Liver (tissue), 8 donors: ENCODE measurements at regions not wholly inside any gene's neighbourhood (a gene's known extent, or its start where the extent isn't known, plus 50 kb on each side); places are given as distances from the start of the nearest gene placed in this dataset.
A peak's percentile ranks its signal among the peaks of the same experiment; 100 is the strongest.

Experiments used
- DNase-seq: peaks from one replicate; pipeline ENCODE4 v3.0.0-alpha.2; 2017; ENCODE audit warnings: low spot score
- H3K27ac ChIP-seq, 2 donors: one replicate each; pipeline ENCODE4 v1.7.0; 2013; ENCODE audit warnings: inconsistent platforms in 2 of 2, low read length in 2 of 2, control low read depth in 1 of 2, low read depth in 1 of 2, mild to moderate bottlenecking in 1 of 2
- H3K27me3 ChIP-seq, 4 donors: one replicate each; pipeline versions ENCODE4 v1.6.1 to v1.7.0; 2013; ENCODE audit warnings: low read length in 3 of 4, inconsistent platforms in 1 of 4, mild to moderate bottlenecking in 1 of 4, moderate library complexity in 1 of 4; ENCODE audit not compliant: control insufficient read depth in 4 of 4, insufficient read depth in 4 of 4
- H3K36me3 ChIP-seq, 4 donors: one replicate each; pipeline versions ENCODE4 v1.6.1 to v1.7.0; 2013; ENCODE audit warnings: low read length in 3 of 4, mild to moderate bottlenecking in 3 of 4, low read depth in 1 of 4, moderate library complexity in 1 of 4; ENCODE audit not compliant: control insufficient read depth in 4 of 4, insufficient read depth in 3 of 4
- H3K4me1 ChIP-seq, 4 donors: one replicate each; pipeline versions ENCODE4 v1.6.1 to v1.7.0; 2013; ENCODE audit warnings: low read length in 3 of 4, mild to moderate bottlenecking in 3 of 4, moderate library complexity in 1 of 4; ENCODE audit not compliant: control insufficient read depth in 4 of 4, insufficient read depth in 4 of 4
- H3K4me3 ChIP-seq, 3 donors: one replicate each; pipeline versions ENCODE4 v1.6.1 to v1.7.0; 2013; ENCODE audit warnings: low read length in 3 of 3, control low read depth in 1 of 3, low read depth in 1 of 3, mild to moderate bottlenecking in 1 of 3
- H3K9ac ChIP-seq, 2 donors: one replicate each; pipeline ENCODE4 v1.7.0; 2013; ENCODE audit warnings: low read length in 2 of 2, mild to moderate bottlenecking in 2 of 2, moderate library complexity in 2 of 2, control low read depth in 1 of 2, low read depth in 1 of 2
- H3K9me3 ChIP-seq, 4 donors: one replicate each; pipeline versions ENCODE4 v1.6.1 to v1.7.0; 2013; ENCODE audit warnings: low read length in 3 of 4; ENCODE audit not compliant: control insufficient read depth in 4 of 4
- FOXA1 ChIP-seq: IDR thresholded peaks from 2 replicates; pipeline ENCODE4 v1.6.1; 2016; ENCODE audit warnings: antibody characterized with exemption
- FOXA2 ChIP-seq: IDR thresholded peaks from 2 replicates; pipeline ENCODE4 v1.6.1; 2016; ENCODE audit warnings: antibody characterized with exemption
- GABPA ChIP-seq, 2 donors: IDR thresholded peaks in 1 of 2; conservative IDR thresholded peaks in 1 of 2; 2 replicates each; pipeline ENCODE4 v1.6.1; 2016; ENCODE audit warnings: antibody characterized with exemption in 2 of 2, mild to moderate bottlenecking in 1 of 2, moderate library complexity in 1 of 2
- HNF4A ChIP-seq, 2 donors: conservative IDR thresholded peaks; 2 replicates each; pipeline ENCODE4 v1.6.1; 2016; ENCODE audit warnings: antibody characterized with exemption in 2 of 2, mild to moderate bottlenecking in 2 of 2
- HNF4G ChIP-seq: IDR thresholded peaks from 2 replicates; pipeline ENCODE4 v1.6.1; 2016; ENCODE audit warnings: antibody characterized with exemption
- JUND ChIP-seq, 2 donors: IDR thresholded peaks; 2 replicates each; pipeline ENCODE4 v1.6.1; 2016; ENCODE audit warnings: antibody characterized with exemption in 2 of 2
- NR2F2 ChIP-seq: IDR thresholded peaks from 2 replicates; pipeline ENCODE4 v1.6.1; 2016; ENCODE audit warnings: antibody characterized with exemption
- RAD21 ChIP-seq, 2 donors: IDR thresholded peaks; 2 replicates each; pipeline ENCODE4 v1.6.1; 2016; ENCODE audit warnings: antibody characterized with exemption in 2 of 2, mild to moderate bottlenecking in 2 of 2
- RXRA ChIP-seq, 2 donors: IDR thresholded peaks; 2 replicates each; pipeline ENCODE4 v1.6.1; 2017 to 2018; ENCODE audit warnings: antibody characterized with exemption in 2 of 2, mild to moderate bottlenecking in 1 of 2
- SP1 ChIP-seq: IDR thresholded peaks from 2 replicates; pipeline ENCODE4 v1.6.1; 2018; ENCODE audit warnings: antibody characterized with exemption, mild to moderate bottlenecking
- TAF1 ChIP-seq: conservative IDR thresholded peaks from 2 replicates; pipeline ENCODE4 v1.6.1; 2016; ENCODE audit warnings: antibody characterized with exemption, mild to moderate bottlenecking
- YY1 ChIP-seq: IDR thresholded peaks from 2 replicates; pipeline ENCODE4 v1.6.1; 2016; ENCODE audit warnings: antibody characterized with exemption, mild to moderate bottlenecking
- WGBS: extraction: QIAGEN DNeasy Blood & Tissue Kit; methylation state at CpG from one replicate; pipeline ENCODE4 v1.1.7; 2013; 5-methylcytosine and 5-hydroxymethylcytosine counted together
- TF ChIP-seq, protein P1 (sequence below): fragments of 150-350 bp; IDR thresholded peaks from 2 replicates; pipeline ENCODE4 v1.5.1; 2017; ENCODE audit warnings: improper control_type of control experiment, low read depth, low read length; ENCODE audit not compliant: missing input control
- TF ChIP-seq, protein P2 (sequence below): IDR thresholded peaks from 2 replicates; pipeline ENCODE4 v1.6.1; 2016; ENCODE audit warnings: antibody characterized with exemption
- TF ChIP-seq, protein P3 (sequence below): IDR thresholded peaks from 2 replicates; pipeline ENCODE4 v1.6.1; 2016; ENCODE audit warnings: antibody characterized with exemption
- TF ChIP-seq, protein P4 (sequence below): IDR thresholded peaks from 2 replicates; pipeline ENCODE4 v1.6.1; 2016; ENCODE audit warnings: antibody characterized with exemption, mild to moderate bottlenecking
- donor health status: healthy.
- donor health status: healthy.
- donor health status: healthy.
- donor health status: healthy.
- donor health status: healthy.

DNA sequence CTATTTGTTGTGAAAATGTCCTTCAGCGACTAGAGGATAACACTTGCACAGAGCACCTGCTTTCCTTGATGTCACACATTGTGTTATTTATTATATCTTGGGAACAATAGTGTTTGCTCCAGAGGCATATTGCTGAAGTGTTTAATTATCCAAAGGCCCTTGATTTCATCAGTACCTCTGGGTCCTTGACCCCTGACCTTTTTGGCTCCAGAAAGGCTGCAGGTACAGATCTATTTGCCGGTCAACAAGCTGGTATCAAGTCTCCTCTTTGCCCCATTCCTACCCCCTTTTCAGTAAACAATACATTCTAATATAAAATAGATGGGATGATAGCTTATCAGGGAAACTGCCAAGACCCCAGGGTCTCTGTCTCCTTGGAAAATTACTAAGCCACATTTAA is 206.8 kb downstream of the DACT1 start:
- TF ChIP-seq NR2F2: peak; percentile 37
- peak in 1 of 2 donors; percentile 21 for TF ChIP-seq HNF4A (conservative IDR thresholded peaks at IDR 0.05)
- peak in 1 of 2 donors; percentile 19 for TF ChIP-seq RXRA (IDR thresholded peaks at IDR 0.05)
- TF ChIP-seq SP1: no peak
- WGBS: 60% methylated on average over 2 of the region's 2 CpGs

DNA sequence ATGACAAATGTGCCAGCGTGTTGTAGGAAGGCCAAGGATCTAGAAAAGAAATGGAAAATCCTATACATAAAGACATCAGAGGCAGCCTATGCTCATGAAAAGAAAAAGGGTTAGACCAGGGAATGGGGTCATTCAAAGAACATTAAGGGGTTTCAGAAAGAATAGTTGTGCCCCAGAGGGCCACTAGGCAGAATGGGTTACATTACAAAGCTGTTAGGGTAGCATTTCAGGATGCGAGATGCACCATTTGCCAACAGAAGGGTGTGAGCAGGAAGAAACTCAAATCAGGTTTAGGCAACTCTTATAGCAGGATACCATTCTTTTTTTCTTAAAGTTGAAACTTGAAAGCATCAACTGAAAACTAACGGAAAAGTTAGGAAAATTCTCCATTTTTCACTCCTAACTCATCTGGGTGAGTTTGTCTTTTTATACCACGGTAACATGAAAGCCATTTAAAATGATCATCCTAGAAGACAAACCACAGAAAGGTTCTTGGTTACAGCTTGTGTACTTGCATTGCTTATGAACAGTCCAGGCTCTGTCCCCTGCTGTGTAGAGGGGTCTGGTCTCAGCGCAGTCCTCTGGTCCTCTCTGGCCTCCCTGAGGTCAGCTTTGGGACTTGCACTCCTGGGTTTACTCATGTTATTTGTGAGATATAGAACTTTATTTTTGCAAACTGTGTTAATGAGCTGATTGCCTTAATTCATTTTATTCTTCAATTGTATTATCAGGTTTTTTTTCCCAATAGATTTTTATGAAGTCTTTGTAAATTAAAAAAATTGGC is 209.1 kb downstream of the DACT1 start:
- 91% methylated on average over 5 of the region's 5 CpGs for WGBS
- Histone ChIP-seq H3K36me3 (no peaks in the 10 kb centered on the region), H3K9ac (no peak overlapping the region), H3K4me3 (no peak overlapping the region), H3K27me3 (no peaks in the 10 kb centered on the region), H3K4me1 (no peaks in the 10 kb centered on the region), H3K9me3 (no peaks in the 10 kb centered on the region), H3K27ac (no peak overlapping the region)
- no peak for DNase-seq
- TF ChIP-seq FOXA2 (no peak), SP1 (no peak), RXRA (IDR thresholded peaks at IDR 0.05) (no peak), YY1 (no peak), HNF4G (no peak), GABPA (IDR thresholded peaks at IDR 0.05 in 1 of 2, conservative IDR thresholded peaks at IDR 0.05 in 1 of 2) (no peak), JUND (IDR thresholded peaks at IDR 0.05) (no peak), FOXA1 (no peak), RAD21 (IDR thresholded peaks at IDR 0.05) (no peak), NR2F2 (no peak), TAF1 (no peak), HNF4A (conservative IDR thresholded peaks at IDR 0.05) (no peak)
- TF ChIP-seq, protein P1, sequence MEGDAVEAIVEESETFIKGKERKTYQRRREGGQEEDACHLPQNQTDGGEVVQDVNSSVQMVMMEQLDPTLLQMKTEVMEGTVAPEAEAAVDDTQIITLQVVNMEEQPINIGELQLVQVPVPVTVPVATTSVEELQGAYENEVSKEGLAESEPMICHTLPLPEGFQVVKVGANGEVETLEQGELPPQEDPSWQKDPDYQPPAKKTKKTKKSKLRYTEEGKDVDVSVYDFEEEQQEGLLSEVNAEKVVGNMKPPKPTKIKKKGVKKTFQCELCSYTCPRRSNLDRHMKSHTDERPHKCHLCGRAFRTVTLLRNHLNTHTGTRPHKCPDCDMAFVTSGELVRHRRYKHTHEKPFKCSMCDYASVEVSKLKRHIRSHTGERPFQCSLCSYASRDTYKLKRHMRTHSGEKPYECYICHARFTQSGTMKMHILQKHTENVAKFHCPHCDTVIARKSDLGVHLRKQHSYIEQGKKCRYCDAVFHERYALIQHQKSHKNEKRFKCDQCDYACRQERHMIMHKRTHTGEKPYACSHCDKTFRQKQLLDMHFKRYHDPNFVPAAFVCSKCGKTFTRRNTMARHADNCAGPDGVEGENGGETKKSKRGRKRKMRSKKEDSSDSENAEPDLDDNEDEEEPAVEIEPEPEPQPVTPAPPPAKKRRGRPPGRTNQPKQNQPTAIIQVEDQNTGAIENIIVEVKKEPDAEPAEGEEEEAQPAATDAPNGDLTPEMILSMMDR: no peak
- TF ChIP-seq, protein P2, sequence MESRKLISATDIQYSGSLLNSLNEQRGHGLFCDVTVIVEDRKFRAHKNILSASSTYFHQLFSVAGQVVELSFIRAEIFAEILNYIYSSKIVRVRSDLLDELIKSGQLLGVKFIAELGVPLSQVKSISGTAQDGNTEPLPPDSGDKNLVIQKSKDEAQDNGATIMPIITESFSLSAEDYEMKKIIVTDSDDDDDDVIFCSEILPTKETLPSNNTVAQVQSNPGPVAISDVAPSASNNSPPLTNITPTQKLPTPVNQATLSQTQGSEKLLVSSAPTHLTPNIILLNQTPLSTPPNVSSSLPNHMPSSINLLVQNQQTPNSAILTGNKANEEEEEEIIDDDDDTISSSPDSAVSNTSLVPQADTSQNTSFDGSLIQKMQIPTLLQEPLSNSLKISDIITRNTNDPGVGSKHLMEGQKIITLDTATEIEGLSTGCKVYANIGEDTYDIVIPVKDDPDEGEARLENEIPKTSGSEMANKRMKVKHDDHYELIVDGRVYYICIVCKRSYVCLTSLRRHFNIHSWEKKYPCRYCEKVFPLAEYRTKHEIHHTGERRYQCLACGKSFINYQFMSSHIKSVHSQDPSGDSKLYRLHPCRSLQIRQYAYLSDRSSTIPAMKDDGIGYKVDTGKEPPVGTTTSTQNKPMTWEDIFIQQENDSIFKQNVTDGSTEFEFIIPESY: no peak
- TF ChIP-seq, protein P3, sequence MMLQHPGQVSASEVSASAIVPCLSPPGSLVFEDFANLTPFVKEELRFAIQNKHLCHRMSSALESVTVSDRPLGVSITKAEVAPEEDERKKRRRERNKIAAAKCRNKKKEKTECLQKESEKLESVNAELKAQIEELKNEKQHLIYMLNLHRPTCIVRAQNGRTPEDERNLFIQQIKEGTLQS: no peak
- TF ChIP-seq, protein P4, sequence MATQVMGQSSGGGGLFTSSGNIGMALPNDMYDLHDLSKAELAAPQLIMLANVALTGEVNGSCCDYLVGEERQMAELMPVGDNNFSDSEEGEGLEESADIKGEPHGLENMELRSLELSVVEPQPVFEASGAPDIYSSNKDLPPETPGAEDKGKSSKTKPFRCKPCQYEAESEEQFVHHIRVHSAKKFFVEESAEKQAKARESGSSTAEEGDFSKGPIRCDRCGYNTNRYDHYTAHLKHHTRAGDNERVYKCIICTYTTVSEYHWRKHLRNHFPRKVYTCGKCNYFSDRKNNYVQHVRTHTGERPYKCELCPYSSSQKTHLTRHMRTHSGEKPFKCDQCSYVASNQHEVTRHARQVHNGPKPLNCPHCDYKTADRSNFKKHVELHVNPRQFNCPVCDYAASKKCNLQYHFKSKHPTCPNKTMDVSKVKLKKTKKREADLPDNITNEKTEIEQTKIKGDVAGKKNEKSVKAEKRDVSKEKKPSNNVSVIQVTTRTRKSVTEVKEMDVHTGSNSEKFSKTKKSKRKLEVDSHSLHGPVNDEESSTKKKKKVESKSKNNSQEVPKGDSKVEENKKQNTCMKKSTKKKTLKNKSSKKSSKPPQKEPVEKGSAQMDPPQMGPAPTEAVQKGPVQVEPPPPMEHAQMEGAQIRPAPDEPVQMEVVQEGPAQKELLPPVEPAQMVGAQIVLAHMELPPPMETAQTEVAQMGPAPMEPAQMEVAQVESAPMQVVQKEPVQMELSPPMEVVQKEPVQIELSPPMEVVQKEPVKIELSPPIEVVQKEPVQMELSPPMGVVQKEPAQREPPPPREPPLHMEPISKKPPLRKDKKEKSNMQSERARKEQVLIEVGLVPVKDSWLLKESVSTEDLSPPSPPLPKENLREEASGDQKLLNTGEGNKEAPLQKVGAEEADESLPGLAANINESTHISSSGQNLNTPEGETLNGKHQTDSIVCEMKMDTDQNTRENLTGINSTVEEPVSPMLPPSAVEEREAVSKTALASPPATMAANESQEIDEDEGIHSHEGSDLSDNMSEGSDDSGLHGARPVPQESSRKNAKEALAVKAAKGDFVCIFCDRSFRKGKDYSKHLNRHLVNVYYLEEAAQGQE: no peak

More for the DNA sequence above, 206.8 kb downstream of the DACT1 start:
- no peak overlapping the region for H3K4me3 ChIP-seq
- no peaks in the 10 kb centered on the region for H3K4me1 ChIP-seq
- H3K27ac ChIP-seq: no peak overlapping the region
- no peaks in the 10 kb centered on the region for H3K9me3 ChIP-seq
- no peak for DNase-seq
- no peaks in the 10 kb centered on the region for H3K27me3 ChIP-seq
- H3K36me3 ChIP-seq: no peaks in the 10 kb centered on the region
- H3K9ac ChIP-seq: no peak overlapping the region
